PC-3 (cell line): ENCODE measurements at regions not wholly inside any gene's neighbourhood (a gene's known extent, or its start where the extent isn't known, plus 50 kb on each side); places are given as distances from the start of the nearest gene placed in this dataset.
"Not testable (repeated sequence)": the region's sequence is repeated elsewhere in the genome, so short reads cannot be mapped to it uniquely, and the experiment has no call there.

Source experiments
- EZH2 ChIP-seq: fragments of 300-600 bp; sonication (generic); IDR thresholded peaks from one replicate; pipeline ENCODE4 v1.6.1; 2017; ENCODE audit warnings: antibody characterized with exemption, mild to moderate bottlenecking, low read length; ENCODE audit not compliant: unreplicated experiment
- TF ChIP-seq, protein P1 (sequence below): fragments of 300-600 bp; sonication (generic); conservative IDR thresholded peaks from 2 replicates; pipeline ENCODE4 v1.5.1; 2017; ENCODE audit warnings: antibody characterized with exemption, low read depth, mild to moderate bottlenecking, low read length

DNA sequence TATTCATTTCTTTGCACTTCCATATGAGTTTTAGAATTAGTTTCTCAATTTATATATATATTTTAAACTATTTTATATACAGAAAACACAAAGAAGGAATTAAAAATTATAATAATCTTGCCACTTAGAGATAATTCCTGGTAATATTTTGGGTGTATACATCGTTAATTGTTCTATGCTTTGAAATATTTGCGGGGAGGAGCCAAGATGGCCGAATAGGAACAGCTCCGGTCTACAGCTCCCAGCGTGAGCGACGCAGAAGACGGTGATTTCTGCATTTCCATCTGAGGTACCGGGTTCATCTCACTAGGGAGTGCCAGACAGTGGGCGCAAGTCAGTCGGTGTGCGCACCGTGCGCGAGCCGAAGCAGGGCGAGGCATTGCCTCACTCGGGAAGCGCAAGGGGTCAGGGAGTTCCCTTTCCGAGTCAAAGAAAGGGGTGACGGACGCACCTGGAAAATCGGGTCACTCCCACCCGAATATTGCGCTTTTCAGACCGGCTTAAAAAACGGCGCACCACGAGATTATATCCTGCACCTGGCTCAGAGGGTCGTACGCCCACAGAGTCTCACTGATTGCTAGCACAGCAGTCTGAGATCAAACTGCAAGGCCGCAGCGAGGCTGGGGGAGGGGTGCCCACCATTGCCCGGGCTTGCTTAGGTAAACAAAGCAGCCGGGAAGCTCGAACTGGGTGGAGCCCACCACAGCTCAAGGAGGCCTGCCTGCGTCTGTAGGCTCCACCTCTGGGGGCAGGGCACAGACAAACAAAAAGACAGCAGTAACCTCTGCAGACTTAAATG lies 197.1 kb upstream of the HAAO start:
- not testable (repeated sequence) for TF ChIP-seq EZH2
- TF ChIP-seq, protein P1, sequence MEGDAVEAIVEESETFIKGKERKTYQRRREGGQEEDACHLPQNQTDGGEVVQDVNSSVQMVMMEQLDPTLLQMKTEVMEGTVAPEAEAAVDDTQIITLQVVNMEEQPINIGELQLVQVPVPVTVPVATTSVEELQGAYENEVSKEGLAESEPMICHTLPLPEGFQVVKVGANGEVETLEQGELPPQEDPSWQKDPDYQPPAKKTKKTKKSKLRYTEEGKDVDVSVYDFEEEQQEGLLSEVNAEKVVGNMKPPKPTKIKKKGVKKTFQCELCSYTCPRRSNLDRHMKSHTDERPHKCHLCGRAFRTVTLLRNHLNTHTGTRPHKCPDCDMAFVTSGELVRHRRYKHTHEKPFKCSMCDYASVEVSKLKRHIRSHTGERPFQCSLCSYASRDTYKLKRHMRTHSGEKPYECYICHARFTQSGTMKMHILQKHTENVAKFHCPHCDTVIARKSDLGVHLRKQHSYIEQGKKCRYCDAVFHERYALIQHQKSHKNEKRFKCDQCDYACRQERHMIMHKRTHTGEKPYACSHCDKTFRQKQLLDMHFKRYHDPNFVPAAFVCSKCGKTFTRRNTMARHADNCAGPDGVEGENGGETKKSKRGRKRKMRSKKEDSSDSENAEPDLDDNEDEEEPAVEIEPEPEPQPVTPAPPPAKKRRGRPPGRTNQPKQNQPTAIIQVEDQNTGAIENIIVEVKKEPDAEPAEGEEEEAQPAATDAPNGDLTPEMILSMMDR = not testable (repeated sequence)
